GM12864 (cell line): ENCODE measurements at regions not wholly inside any gene's neighbourhood (a gene's known extent, or its start where the extent isn't known, plus 50 kb on each side); places are given as distances from the start of the nearest gene placed in this dataset.

ENCODE experiments used
- DNase-seq: peaks from one replicate; pipeline ENCODE4 v3.0.0-alpha.2; 2011; ENCODE audit warnings: low read depth
- H3K4me3 ChIP-seq: 2 replicates; pipeline ENCODE4 v1.5.1; 2011; ENCODE audit warnings: mild to moderate bottlenecking, low read depth, low read length, control low read depth
- CTCF ChIP-seq: IDR thresholded peaks from 2 replicates; pipeline ENCODE4 v1.5.1; 2011; ENCODE audit warnings: low read depth, mild to moderate bottlenecking, moderate library complexity, low read length, control low read depth, inconsistent platforms; ENCODE audit errors: missing control alignments

DNA sequence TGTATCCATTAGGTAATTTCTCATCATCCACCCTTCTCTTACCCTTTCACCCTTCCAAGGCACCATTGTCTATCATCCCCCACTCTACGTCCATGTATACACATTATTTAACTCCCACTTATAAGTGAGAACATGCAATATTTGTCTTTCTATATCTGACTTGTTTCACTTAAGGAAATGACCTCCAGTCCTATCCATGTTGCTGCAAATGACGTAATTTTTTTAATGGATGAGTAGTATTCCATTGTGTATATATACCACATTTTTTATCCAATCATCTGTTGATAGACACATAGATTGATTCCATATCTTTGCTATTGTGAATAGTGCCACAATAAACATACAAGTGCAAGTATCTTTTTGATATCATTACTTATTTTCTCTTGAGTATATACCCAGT is 322.9 kb upstream of the CXADR start:
- no peak for DNase-seq
- no peak for TF ChIP-seq CTCF
- no peak overlapping the region for H3K4me3 ChIP-seq

GRCh38 chr21:17191346-17191993 is 321.4 kb upstream of the CXADR start:
- no peak for TF ChIP-seq CTCF
- no peak for DNase-seq

DNA sequence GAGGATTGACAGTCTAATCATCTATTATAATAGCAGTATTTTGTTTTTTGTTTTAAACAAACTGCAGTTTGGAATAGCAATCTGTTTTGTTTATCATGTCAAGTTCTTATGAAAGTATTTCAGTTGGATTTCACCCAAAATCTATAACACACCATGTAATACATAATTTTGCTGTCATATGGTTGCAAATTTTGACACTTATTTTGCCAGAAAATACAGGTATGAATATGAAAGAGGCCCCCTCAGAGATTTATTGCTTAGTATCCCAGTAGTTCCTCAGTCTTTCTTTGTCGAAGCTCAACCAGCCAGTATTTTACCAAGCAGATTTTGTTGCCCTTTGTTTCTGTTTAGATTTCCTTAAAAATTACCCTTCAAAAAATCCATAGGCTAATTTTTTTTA is 317.5 kb upstream of the CXADR start:
- no peak overlapping the region for H3K4me3 ChIP-seq
- no peak for TF ChIP-seq CTCF
- DNase-seq = no peak

More at GRCh38 chr21:17191346-17191993, 321.4 kb upstream of the CXADR start:
- no peak overlapping the region for H3K4me3 ChIP-seq

DNA sequence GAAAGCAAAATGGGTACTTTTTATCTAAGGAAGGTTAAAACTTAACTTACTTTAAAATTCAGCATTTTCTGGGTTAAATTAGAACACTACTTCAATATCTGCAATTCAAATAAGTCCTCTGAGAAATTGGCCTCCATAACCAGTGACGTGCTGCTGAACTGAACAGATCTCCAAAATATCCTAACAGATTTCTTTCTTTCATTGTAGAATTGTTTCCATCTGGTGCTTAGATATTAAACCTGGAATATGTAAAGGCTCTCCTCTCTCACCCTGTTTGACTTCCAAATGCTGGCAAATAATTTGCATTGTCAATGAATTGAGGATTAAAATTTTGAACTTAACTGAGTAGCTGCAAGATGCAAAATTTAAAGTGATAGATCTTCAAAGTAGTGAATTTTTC is 316.9 kb upstream of the CXADR start:
- no peak for TF ChIP-seq CTCF
- no peak for DNase-seq
- no peak overlapping the region for H3K4me3 ChIP-seq

- no peak overlapping the region for H3K4me3 ChIP-seq
- no peak for DNase-seq
- TF ChIP-seq CTCF = no peak
These were observed 316.2 kb upstream of the CXADR start for GRCh38 chr21:17196623-17197022.

- DNase-seq = no peak
- no peak for TF ChIP-seq CTCF
- no peak overlapping the region for H3K4me3 ChIP-seq
These were observed 314.8 kb upstream of the CXADR start for GRCh38 chr21:17197996-17198395.

DNA sequence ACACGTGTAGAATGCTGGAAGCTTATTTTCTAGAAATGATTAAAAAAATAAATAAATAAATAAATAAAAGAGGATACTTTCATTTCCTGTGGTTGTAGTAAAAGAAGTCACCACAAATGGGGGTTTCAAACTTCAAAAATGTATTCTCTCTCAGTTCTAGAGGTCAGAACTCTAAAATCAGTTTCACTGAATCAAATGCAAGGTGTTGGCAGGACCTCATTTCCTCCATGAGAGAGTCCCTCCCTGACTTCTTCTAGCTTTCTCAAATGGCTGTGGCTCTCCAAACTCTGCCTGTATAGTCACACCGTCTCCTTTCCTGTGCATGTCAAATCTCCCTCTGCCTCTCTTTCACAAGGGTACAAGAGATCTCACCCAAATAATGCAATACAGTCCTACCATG is 312.6 kb upstream of the CXADR start:
- TF ChIP-seq CTCF = no peak
- no peak overlapping the region for H3K4me3 ChIP-seq
- no peak for DNase-seq
